OCI-LY7 (cell line): ENCODE measurements at regions not wholly inside any gene's neighbourhood (a gene's known extent, or its start where the extent isn't known, plus 50 kb on each side); places are given as distances from the start of the nearest gene placed in this dataset.

Experiments used
- BruUV-seq: library from RNA; stranded (reverse); fragments of 400-500 nt; replicated peaks from 2 replicates; lab custom pipeline; 2021; lab: Mats Ljungman, UMichigan
- CTCF ChIA-PET: fragments of 300-600 bp; sonication (Branson Sonifier 250); formaldehyde crosslinking; loops from one replicate; lab custom pipeline; 2022; ENCODE audit warnings: antibody characterized with exemption; ENCODE audit not compliant: unreplicated experiment; lab: Charles Lee
- POLR2A ChIA-PET: fragments of 300-600 bp; sonication (Branson Sonifier 250); formaldehyde crosslinking; loops from one replicate; lab custom pipeline; 2022; ENCODE audit warnings: antibody characterized with exemption; lab: Charles Lee
- DNase-seq: peaks from one replicate; pipeline ENCODE4 v3.0.0-alpha.2; 2015; ENCODE audit warnings: low spot score
- H2AFZ ChIP-seq: fragments of 200-600 bp; sonication (generic), shearing (Covaris generic); 2 replicates; pipeline ENCODE4 v1.6.1; 2014; ENCODE audit warnings: mild to moderate bottlenecking, antibody characterized with exemption, low read length, moderate library complexity
- H3K27ac ChIP-seq: fragments of 200-600 bp; sonication (generic); 2 replicates; pipeline ENCODE4 v1.5.1; 2014; ENCODE audit warnings: mixed run types, low read depth, mild to moderate bottlenecking, moderate library complexity, low read length, inconsistent platforms; ENCODE audit not compliant: poor library complexity, severe bottlenecking
- H3K36me3 ChIP-seq: fragments of 200-600 bp; sonication (generic); 2 replicates; pipeline ENCODE4 v1.6.1; 2014; ENCODE audit warnings: mild to moderate bottlenecking, antibody characterized with exemption, low read length, moderate library complexity, mixed read lengths; ENCODE audit not compliant: insufficient read depth
- H3K4me1 ChIP-seq: fragments of 200-600 bp; sonication (generic); 2 replicates; pipeline ENCODE4 v1.5.1; 2014; ENCODE audit warnings: mild to moderate bottlenecking, low read length; ENCODE audit not compliant: insufficient read depth, poor library complexity, severe bottlenecking
- H3K4me2 ChIP-seq: fragments of 200-600 bp; sonication (generic); 2 replicates; pipeline ENCODE4 v1.6.1; 2014; ENCODE audit warnings: mild to moderate bottlenecking, low read length
- H3K4me3 ChIP-seq: fragments of 200-600 bp; sonication (generic); 2 replicates; pipeline ENCODE4 v1.5.1; 2014; ENCODE audit warnings: mild to moderate bottlenecking, low read depth, low read length; ENCODE audit not compliant: poor library complexity, severe bottlenecking
- H3K79me2 ChIP-seq: fragments of 200-600 bp; sonication (generic); 2 replicates; pipeline ENCODE4 v1.6.1; 2016; ENCODE audit warnings: low read depth, mild to moderate bottlenecking, low read length, moderate library complexity, mixed read lengths; ENCODE audit not compliant: insufficient read depth
- H3K9me2 ChIP-seq: fragments of 200-600 bp; sonication (generic); 2 replicates; pipeline ENCODE4 v1.6.1; 2016; ENCODE audit warnings: mild to moderate bottlenecking, low read length, mixed read lengths; ENCODE audit not compliant: insufficient read depth
- H3K9me3 ChIP-seq: fragments of 200-600 bp; sonication (generic); 2 replicates; pipeline ENCODE4 v1.6.1; 2014; ENCODE audit warnings: mild to moderate bottlenecking, mixed run types, low read length, mixed read lengths
- H4K20me1 ChIP-seq: fragments of 200-600 bp; sonication (generic); 2 replicates; pipeline ENCODE4 v1.6.1; 2014; ENCODE audit warnings: mild to moderate bottlenecking, antibody characterized with exemption, low read length, moderate library complexity, mixed read lengths; ENCODE audit not compliant: insufficient read depth
- EZH2phosphoT487 ChIP-seq: fragments of 200-600 bp; sonication (generic); IDR thresholded peaks from 2 replicates; pipeline ENCODE4 v1.6.1; 2018; ENCODE audit warnings: low read depth, borderline replicate concordance, mild to moderate bottlenecking, mixed run types, antibody characterized with exemption, low read length, moderate library complexity, mixed read lengths
- intact Hi-C: fragments of 100-400 bp; cut with micrococcal nuclease; formaldehyde crosslinking; loops from one replicate; pipeline ENCODE4 v1.10.0; 2022; ENCODE audit not compliant: unreplicated experiment
- TF ChIP-seq, protein P1 (sequence below): fragments of 200-600 bp; sonication (generic); conservative IDR thresholded peaks from 2 replicates; pipeline ENCODE4 v1.5.1; 2014; ENCODE audit warnings: mild to moderate bottlenecking, antibody characterized with exemption, low read length, moderate library complexity, mixed read lengths

DNA sequence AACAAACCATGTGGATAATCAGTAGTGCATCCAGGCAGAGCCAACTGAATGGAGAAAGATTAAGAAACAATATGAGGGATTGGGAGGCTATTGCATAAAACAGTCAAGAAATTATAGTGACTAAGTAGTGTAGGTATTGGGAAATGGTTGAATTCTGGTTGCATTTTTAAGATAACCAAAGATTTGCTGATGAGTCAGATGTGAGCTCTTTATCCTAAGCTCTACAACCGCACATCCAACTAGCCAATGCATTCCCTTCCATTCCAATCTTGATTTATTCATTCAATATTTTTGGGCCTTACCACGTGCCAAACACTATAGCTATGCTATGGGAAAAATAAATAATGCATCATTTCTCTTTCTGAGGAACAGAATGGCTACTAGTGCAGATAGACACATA is 524.5 kb upstream of the RGMB start:
- Histone ChIP-seq H3K9me2 (no peaks in the 10 kb centered on the region), H3K27ac (no peak overlapping the region), H3K79me2 (no peaks in the 10 kb centered on the region), H3K4me3 (no peak overlapping the region), H3K9me3 (no peaks in the 10 kb centered on the region), H3K4me2 (no peak overlapping the region), H2AFZ (no peak overlapping the region), H4K20me1 (no peaks in the 10 kb centered on the region), H3K36me3 (no peaks in the 10 kb centered on the region), H3K4me1 (no peaks in the 10 kb centered on the region)
- no peak for DNase-seq
- intact Hi-C loops, result no loop called here
- CTCF ChIA-PET, result no interaction called here
- TF ChIP-seq, protein P1, sequence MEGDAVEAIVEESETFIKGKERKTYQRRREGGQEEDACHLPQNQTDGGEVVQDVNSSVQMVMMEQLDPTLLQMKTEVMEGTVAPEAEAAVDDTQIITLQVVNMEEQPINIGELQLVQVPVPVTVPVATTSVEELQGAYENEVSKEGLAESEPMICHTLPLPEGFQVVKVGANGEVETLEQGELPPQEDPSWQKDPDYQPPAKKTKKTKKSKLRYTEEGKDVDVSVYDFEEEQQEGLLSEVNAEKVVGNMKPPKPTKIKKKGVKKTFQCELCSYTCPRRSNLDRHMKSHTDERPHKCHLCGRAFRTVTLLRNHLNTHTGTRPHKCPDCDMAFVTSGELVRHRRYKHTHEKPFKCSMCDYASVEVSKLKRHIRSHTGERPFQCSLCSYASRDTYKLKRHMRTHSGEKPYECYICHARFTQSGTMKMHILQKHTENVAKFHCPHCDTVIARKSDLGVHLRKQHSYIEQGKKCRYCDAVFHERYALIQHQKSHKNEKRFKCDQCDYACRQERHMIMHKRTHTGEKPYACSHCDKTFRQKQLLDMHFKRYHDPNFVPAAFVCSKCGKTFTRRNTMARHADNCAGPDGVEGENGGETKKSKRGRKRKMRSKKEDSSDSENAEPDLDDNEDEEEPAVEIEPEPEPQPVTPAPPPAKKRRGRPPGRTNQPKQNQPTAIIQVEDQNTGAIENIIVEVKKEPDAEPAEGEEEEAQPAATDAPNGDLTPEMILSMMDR, result no peak
- no peak for TF ChIP-seq EZH2phosphoT487
- POLR2A ChIA-PET, result no interaction called here
- BruUV-seq, result no TSS peak

DNA sequence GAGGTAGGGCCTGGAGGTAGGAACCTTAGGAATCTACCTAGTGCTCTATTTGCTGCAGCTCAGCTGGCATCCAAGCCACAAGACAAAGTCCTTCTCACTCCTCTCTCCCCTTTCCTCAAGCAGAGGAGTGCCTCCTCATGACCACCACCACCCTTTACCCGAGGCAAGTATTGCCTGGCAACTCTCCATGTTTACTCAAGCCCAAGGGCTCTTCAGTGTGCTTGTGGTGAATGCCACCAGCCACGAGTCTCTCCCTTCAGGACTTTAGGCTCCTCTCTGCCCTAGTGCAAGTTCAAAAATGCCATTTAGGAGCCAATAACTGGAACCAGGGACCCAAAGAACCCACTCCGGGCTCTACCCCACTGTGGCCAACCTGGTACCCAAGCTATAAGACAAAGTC is 514.5 kb upstream of the RGMB start:
- CTCF ChIA-PET, result no interaction called here
- no peaks in the 10 kb centered on the region for H4K20me1 ChIP-seq
- BruUV-seq, result no TSS peak
- no peak overlapping the region for H3K4me2 ChIP-seq
- no peak for DNase-seq
- no peak overlapping the region for H3K4me3 ChIP-seq
- no peaks in the 10 kb centered on the region for H3K4me1 ChIP-seq
- H3K79me2 ChIP-seq, result no peaks in the 10 kb centered on the region
- H3K27ac ChIP-seq, result no peak overlapping the region
- intact Hi-C loops, result no loop called here
- H3K9me3 ChIP-seq, result no peaks in the 10 kb centered on the region
- TF ChIP-seq, protein P1, result no peak
- no peak for TF ChIP-seq EZH2phosphoT487
- H2AFZ ChIP-seq, result no peak overlapping the region
- H3K9me2 ChIP-seq, result no peaks in the 10 kb centered on the region
- no peaks in the 10 kb centered on the region for H3K36me3 ChIP-seq
- POLR2A ChIA-PET, result no interaction called here

DNA sequence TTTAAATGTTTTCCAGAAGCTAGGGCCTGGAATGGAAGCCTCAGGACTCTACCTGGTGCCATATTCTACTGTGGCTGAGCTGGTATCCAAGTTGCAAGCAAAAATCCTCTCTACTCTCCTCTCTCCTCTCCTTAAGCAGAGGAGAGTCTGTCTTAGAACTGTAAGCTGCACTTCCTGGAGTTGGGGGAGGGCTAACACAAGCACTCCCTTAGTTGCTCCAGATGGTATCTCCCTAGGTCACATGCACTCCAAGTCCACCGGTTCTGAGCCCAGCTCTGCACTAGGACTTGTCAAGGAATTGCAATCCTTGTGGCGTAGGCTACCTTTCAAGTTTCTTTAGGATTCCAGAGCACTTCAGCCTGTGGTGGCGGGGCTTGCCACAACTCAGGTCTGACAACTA is 513.9 kb upstream of the RGMB start:
- Histone ChIP-seq H3K79me2 (no peaks in the 10 kb centered on the region), H3K4me3 (no peak overlapping the region), H3K4me1 (no peaks in the 10 kb centered on the region), H3K9me3 (no peaks in the 10 kb centered on the region), H4K20me1 (no peaks in the 10 kb centered on the region), H3K9me2 (no peaks in the 10 kb centered on the region), H3K36me3 (no peaks in the 10 kb centered on the region), H2AFZ (no peak overlapping the region), H3K4me2 (no peak overlapping the region), H3K27ac (no peak overlapping the region)
- TF ChIP-seq EZH2phosphoT487, result no peak
- TF ChIP-seq, protein P1, result no peak
- intact Hi-C loops, result no loop called here
- ChIA-PET POLR2A (no interaction called here), CTCF (no interaction called here)
- BruUV-seq, result no TSS peak
- no peak for DNase-seq
